ENCODE measurements at regions not wholly inside any gene's neighbourhood (a gene's known extent, or its start where the extent isn't known, plus 50 kb on each side); places are given as distances from the start of the nearest gene placed in this dataset.

GRCh38 chr10:28781296-28781695 lies 104.0 kb downstream of the BAMBI start:
- Histone ChIP-seq H3K4me3 (ENCODE audit: low read length) (no peak overlapping the region), H3K36me3 (replicated peaks; ENCODE audit: insufficient read depth, low read length) (no peaks in the 10 kb centered on the region), H3K4me2 (ENCODE audit: low read depth, low read length) (no peak overlapping the region), H3K9me2 (replicated peaks; ENCODE audit: insufficient read depth, low read length) (no peaks in the 10 kb centered on the region), H3K79me2 (ENCODE audit: low read length) (no peaks in the 10 kb centered on the region), H3K9ac (ENCODE audit: low read length) (no peak overlapping the region), H3F3A (ENCODE audit: insufficient read depth, low read length) (no peaks in the 10 kb centered on the region), H3K9me3 (replicated peaks; ENCODE audit: insufficient read depth, low read length) (no peaks in the 10 kb centered on the region), H2AFZ (ENCODE audit: low read length) (no peak overlapping the region), H3K27ac (ENCODE audit: low read length) (no peak overlapping the region), H4K20me1 (ENCODE audit: insufficient read depth, low read length) (no peaks in the 10 kb centered on the region), H3K4me1 (ENCODE audit: low read length) (no peaks in the 10 kb centered on the region), H3K27me3 (replicated peaks; ENCODE audit: insufficient read depth, low read length) (no peaks in the 10 kb centered on the region)
- TF ChIP-seq CTCF (IDR thresholded peaks at IDR 0.05; ENCODE audit: low read length) (no peak), EZH2 (optimal IDR thresholded peaks at IDR 0.05; ENCODE audit: low read depth, low read length) (no peak), EZH2phosphoT487 (IDR thresholded peaks at IDR 0.05; ENCODE audit: low read length) (no peak)
- no peak for DNase-seq

- Histone ChIP-seq H3K9me2 (replicated peaks; ENCODE audit: insufficient read depth, low read length) (no peaks in the 10 kb centered on the region), H3K4me1 (ENCODE audit: low read length) (no peaks in the 10 kb centered on the region), H3K9ac (ENCODE audit: low read length) (no peak overlapping the region), H3K4me2 (ENCODE audit: low read depth, low read length) (no peak overlapping the region), H3K27me3 (replicated peaks; ENCODE audit: insufficient read depth, low read length) (no peaks in the 10 kb centered on the region), H3F3A (ENCODE audit: insufficient read depth, low read length) (no peaks in the 10 kb centered on the region), H3K36me3 (replicated peaks; ENCODE audit: insufficient read depth, low read length) (no peaks in the 10 kb centered on the region), H4K20me1 (ENCODE audit: insufficient read depth, low read length) (no peaks in the 10 kb centered on the region), H3K9me3 (replicated peaks; ENCODE audit: insufficient read depth, low read length) (no peaks in the 10 kb centered on the region), H3K79me2 (ENCODE audit: low read length) (no peaks in the 10 kb centered on the region), H3K27ac (ENCODE audit: low read length) (no peak overlapping the region), H3K4me3 (ENCODE audit: low read length) (no peak overlapping the region), H2AFZ (ENCODE audit: low read length) (no peak overlapping the region)
- DNase-seq, result no peak
- TF ChIP-seq EZH2phosphoT487 (IDR thresholded peaks at IDR 0.05; ENCODE audit: low read length) (no peak), EZH2 (optimal IDR thresholded peaks at IDR 0.05; ENCODE audit: low read depth, low read length) (no peak), CTCF (IDR thresholded peaks at IDR 0.05; ENCODE audit: low read length) (no peak)
These were observed 105.8 kb downstream of the BAMBI start for GRCh38 chr10:28783087-28783486.

- Histone ChIP-seq H3K36me3 (replicated peaks; ENCODE audit: insufficient read depth, low read length) (no peaks in the 10 kb centered on the region), H3K79me2 (ENCODE audit: low read length) (no peaks in the 10 kb centered on the region), H3K4me3 (ENCODE audit: low read length) (no peak overlapping the region), H2AFZ (ENCODE audit: low read length) (no peak overlapping the region), H3K9me2 (replicated peaks; ENCODE audit: insufficient read depth, low read length) (no peaks in the 10 kb centered on the region), H3K4me2 (ENCODE audit: low read depth, low read length) (no peak overlapping the region), H3F3A (ENCODE audit: insufficient read depth, low read length) (no peaks in the 10 kb centered on the region), H3K9me3 (replicated peaks; ENCODE audit: insufficient read depth, low read length) (no peaks in the 10 kb centered on the region), H3K27me3 (replicated peaks; ENCODE audit: insufficient read depth, low read length) (no peaks in the 10 kb centered on the region), H3K9ac (ENCODE audit: low read length) (no peak overlapping the region), H4K20me1 (ENCODE audit: insufficient read depth, low read length) (no peaks in the 10 kb centered on the region), H3K27ac (ENCODE audit: low read length) (no peak overlapping the region), H3K4me1 (ENCODE audit: low read length) (no peaks in the 10 kb centered on the region)
- TF ChIP-seq EZH2phosphoT487 (IDR thresholded peaks at IDR 0.05; ENCODE audit: low read length), result no peak
- TF ChIP-seq EZH2 (optimal IDR thresholded peaks at IDR 0.05; ENCODE audit: low read depth, low read length), result no peak
- no peak for TF ChIP-seq CTCF (IDR thresholded peaks at IDR 0.05; ENCODE audit: low read length)
- DNase-seq, result no peak
These were observed 107.7 kb downstream of the BAMBI start for GRCh38 chr10:28785018-28785417.
